ENCODE measurements at regions not wholly inside any gene's neighbourhood (a gene's known extent, or its start where the extent isn't known, plus 50 kb on each side); places are given as distances from the start of the nearest gene placed in this dataset.

DNA sequence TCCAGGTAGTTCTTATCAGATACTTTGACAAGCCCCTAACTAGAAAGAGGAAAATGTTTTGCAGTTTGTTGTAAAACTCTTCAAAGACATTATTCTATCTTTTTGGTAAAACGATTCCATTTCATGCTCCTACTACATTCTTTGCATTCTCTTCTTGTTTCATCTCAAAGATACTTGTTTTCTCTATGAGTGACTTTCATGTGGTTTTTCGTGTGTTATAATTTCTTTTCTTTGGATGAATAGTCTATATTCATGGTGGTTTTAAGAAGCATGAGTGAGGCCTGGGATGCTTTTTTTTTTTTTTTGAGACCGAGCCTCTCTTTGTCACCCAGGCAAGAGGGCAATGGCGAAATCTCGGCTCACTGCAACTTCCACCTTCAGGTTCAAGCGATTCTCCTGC is 292.5 kb upstream of the LYZL1 start:
- TF ChIP-seq CTCF (IDR thresholded peaks at IDR 0.05; ENCODE audit: low read depth, low read length, poor library complexity, severe bottlenecking), result no peak
- TF ChIP-seq EZH2phosphoT487 (IDR thresholded peaks at IDR 0.05; ENCODE audit: borderline replicate concordance, low read length), result no peak

All from DOHH2 (cell line).